SK-N-SH (cell line): ENCODE measurements at regions not wholly inside any gene's neighbourhood (a gene's known extent, or its start where the extent isn't known, plus 50 kb on each side); places are given as distances from the start of the nearest gene placed in this dataset.

Experiments
- CTCF ChIP-seq: fragments of 200-600 bp; sonication (generic); IDR thresholded peaks from 2 replicates; pipeline ENCODE4 v1.6.1; 2017; ENCODE audit warnings: antibody characterized with exemption, mild to moderate bottlenecking, moderate library complexity
- EZH2phosphoT487 ChIP-seq: fragments of 200-600 bp; sonication (generic); IDR thresholded peaks from 2 replicates; pipeline ENCODE4 v1.6.1; 2017; ENCODE audit warnings: low read depth, mixed run types, mild to moderate bottlenecking, antibody characterized with exemption, moderate library complexity, borderline replicate concordance
- FOXJ3 ChIP-seq: sonication (generic); formaldehyde crosslinking; IDR thresholded peaks from 2 replicates; pipeline ENCODE4 v1.5.1; 2020; ENCODE audit warnings: mild to moderate bottlenecking, missing genetic modification reagents
- FOXM1 ChIP-seq: IDR thresholded peaks from 2 replicates; pipeline ENCODE4 v1.4.0; 2012; ENCODE audit warnings: low read depth, mild to moderate bottlenecking
- GABPA ChIP-seq: IDR thresholded peaks from 2 replicates; pipeline ENCODE4 v1.4.0; 2012; ENCODE audit warnings: low read depth, mild to moderate bottlenecking
- IRF3 ChIP-seq: fragments of 150-350 bp; IDR thresholded peaks from 2 replicates; pipeline ENCODE4 v1.6.1; 2016; ENCODE audit warnings: mild to moderate bottlenecking, low read depth, low read length
- JUND ChIP-seq: IDR thresholded peaks from 2 replicates; pipeline ENCODE4 v1.4.0; 2012
- MXI1 ChIP-seq: IDR thresholded peaks from 2 replicates; pipeline ENCODE4 v1.6.1; 2012; ENCODE audit warnings: mild to moderate bottlenecking, low read depth, low read length, improper control_type of control experiment
- POLR2AphosphoS5 ChIP-seq: IDR thresholded peaks from 2 replicates; pipeline ENCODE4 v1.6.1; 2012; ENCODE audit warnings: low read depth, low read length
- RAD21 ChIP-seq: IDR thresholded peaks from 2 replicates; pipeline ENCODE4 v1.6.1; 2012; ENCODE audit warnings: mild to moderate bottlenecking, low read length
- REST ChIP-seq: IDR thresholded peaks from 2 replicates; pipeline ENCODE4 v1.6.1; 2012; ENCODE audit warnings: mild to moderate bottlenecking, low read depth, low read length, moderate library complexity
- TEAD4 ChIP-seq: IDR thresholded peaks from 2 replicates; pipeline ENCODE4 v1.4.0; 2012; ENCODE audit warnings: mild to moderate bottlenecking, borderline replicate concordance; ENCODE audit not compliant: insufficient read depth
- USF1 ChIP-seq: IDR thresholded peaks from 2 replicates; pipeline ENCODE4 v1.4.0; 2012; ENCODE audit warnings: low read depth, borderline replicate concordance

- TF ChIP-seq MXI1 (no peak), EZH2phosphoT487 (no peak), USF1 (no peak), JUND (no peak), REST (no peak), TEAD4 (no peak), CTCF (peak; percentile 70), POLR2AphosphoS5 (no peak), GABPA (no peak), FOXM1 (no peak), RAD21 (peak; percentile 60), FOXJ3 (no peak), IRF3 (no peak)
Measured at GRCh38 chr21:23936224-23936623, 1671.1 kb downstream of the MRPL39 start.
